GM12872 (cell line): ENCODE measurements at regions not wholly inside any gene's neighbourhood (a gene's known extent, or its start where the extent isn't known, plus 50 kb on each side); places are given as distances from the start of the nearest gene placed in this dataset.

ENCODE experiments used
- TF ChIP-seq, protein P1 (sequence below): IDR thresholded peaks from 3 replicates; pipeline ENCODE4 v1.5.1; 2011; ENCODE audit warnings: low read depth, mild to moderate bottlenecking, low read length, moderate library complexity; ENCODE audit not compliant: insufficient read depth

DNA sequence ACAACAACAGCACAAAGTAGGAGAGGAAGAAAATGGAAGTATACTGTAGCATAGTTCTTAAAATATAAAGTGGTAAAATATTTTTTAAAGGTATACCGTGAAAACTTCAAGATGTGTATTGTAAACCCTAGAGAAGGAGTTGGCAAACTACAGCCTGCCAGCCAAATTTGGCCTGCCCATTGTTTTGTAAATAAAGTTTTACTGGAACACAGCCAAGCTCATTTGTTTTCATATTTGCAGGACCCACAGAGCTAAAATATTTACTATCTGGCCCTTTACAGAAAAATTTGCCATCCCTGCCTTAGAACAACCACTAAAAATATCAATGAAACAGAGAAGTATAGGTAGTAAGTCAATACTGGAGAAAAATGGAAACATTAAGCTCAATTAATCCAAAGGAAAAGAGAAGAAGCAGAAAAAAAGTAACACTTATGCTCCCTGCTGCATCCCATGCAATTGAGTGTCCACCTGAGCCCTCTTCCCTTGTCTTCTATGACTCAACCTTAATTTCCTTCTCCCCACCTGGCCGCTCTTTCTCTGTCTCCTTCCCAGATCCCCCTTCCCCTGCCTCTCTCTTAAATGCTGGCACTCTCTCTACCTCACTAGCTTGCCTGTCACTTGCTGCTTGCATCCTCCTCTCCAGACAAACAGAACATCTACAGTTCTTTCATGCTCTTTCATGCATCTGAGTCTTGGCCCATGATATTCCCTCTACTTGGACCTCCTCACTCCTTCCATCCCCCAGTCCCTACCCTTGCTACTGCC is 50.6 kb upstream of the FER start:
- TF ChIP-seq, protein P1, sequence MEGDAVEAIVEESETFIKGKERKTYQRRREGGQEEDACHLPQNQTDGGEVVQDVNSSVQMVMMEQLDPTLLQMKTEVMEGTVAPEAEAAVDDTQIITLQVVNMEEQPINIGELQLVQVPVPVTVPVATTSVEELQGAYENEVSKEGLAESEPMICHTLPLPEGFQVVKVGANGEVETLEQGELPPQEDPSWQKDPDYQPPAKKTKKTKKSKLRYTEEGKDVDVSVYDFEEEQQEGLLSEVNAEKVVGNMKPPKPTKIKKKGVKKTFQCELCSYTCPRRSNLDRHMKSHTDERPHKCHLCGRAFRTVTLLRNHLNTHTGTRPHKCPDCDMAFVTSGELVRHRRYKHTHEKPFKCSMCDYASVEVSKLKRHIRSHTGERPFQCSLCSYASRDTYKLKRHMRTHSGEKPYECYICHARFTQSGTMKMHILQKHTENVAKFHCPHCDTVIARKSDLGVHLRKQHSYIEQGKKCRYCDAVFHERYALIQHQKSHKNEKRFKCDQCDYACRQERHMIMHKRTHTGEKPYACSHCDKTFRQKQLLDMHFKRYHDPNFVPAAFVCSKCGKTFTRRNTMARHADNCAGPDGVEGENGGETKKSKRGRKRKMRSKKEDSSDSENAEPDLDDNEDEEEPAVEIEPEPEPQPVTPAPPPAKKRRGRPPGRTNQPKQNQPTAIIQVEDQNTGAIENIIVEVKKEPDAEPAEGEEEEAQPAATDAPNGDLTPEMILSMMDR = no peak

GRCh38 chr5:108696407-108696806 is 51.3 kb upstream of the FER start:
- TF ChIP-seq, protein P1 = no peak

- TF ChIP-seq, protein P1 = no peak
Observed at GRCh38 chr5:108688485-108688884, 59.2 kb upstream of the FER start.

- TF ChIP-seq, protein P1 = no peak
Observed at GRCh38 chr5:108687595-108688200, 60.0 kb upstream of the FER start.

- TF ChIP-seq, protein P1 = no peak
Observed at GRCh38 chr5:108686676-108687075, 61.0 kb upstream of the FER start.

GRCh38 chr5:108681079-108681921 is 66.4 kb upstream of the FER start:
- TF ChIP-seq, protein P1 = peak; percentile 87

DNA sequence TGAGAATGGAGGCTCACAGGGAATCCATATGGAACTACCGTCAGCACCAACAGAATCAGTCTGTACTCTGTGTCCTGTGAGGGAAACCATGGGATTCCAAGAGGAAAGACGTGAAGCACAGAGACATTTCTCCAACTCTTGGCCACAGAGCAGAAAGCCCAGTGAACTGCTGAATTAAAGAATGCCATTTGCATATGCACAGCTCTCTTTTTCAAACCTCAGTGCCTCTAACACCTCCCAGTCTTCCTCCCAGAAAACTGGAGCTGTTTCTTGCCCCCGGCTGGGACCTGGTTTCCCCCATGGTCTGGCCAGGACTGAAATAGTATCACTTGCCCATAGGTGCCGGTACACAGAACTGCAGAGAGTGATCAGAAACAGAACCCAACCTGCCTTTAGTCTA is 69.6 kb upstream of the FER start:
- TF ChIP-seq, protein P1 = no peak
